Heart right ventricle (tissue), 16 donors: ENCODE measurements at regions not wholly inside any gene's neighbourhood (a gene's known extent, or its start where the extent isn't known, plus 50 kb on each side); places are given as distances from the start of the nearest gene placed in this dataset.

Experiments
- ATAC-seq, 8 donors: fragments of 200-7000 bp; cut with Tn5 transposase; one replicate each; pipeline ENCODE4 v1.9.1; 2020; ENCODE audit warnings: mild to moderate bottlenecking in 8 of 8, moderate library complexity in 8 of 8, moderate number of reproducible peaks in 1 of 8
- DNase-seq, 2 donors: peaks; one replicate each; pipeline ENCODE4 v3.0.0-alpha.2; 2020
- H3K27ac ChIP-seq, 10 donors: fragments of 200-600 bp; sonication (generic) in 2 of 10; one replicate each; pipeline versions ENCODE4 v1.5.0 to v1.8.0; 2020 to 2022; ENCODE audit warnings: mild to moderate bottlenecking in 3 of 10
- H3K27me3 ChIP-seq, 7 donors: fragments of 200-600 bp; one replicate each; pipeline ENCODE4 v1.8.0; 2021 to 2022; ENCODE audit warnings: mild to moderate bottlenecking in 2 of 7
- H3K36me3 ChIP-seq, 9 donors: fragments of 200-600 bp; sonication (generic) in 1 of 9; one replicate each; pipeline versions ENCODE4 v1.5.0 to v1.8.0; 2020 to 2022; ENCODE audit warnings: mild to moderate bottlenecking in 2 of 9
- H3K4me1 ChIP-seq, 9 donors: fragments of 200-600 bp; sonication (generic) in 1 of 9; one replicate each; pipeline versions ENCODE4 v1.5.0 to v1.8.0; 2020 to 2022; ENCODE audit warnings: mild to moderate bottlenecking in 4 of 9
- H3K4me3 ChIP-seq, 10 donors: fragments of 200-600 bp; sonication (generic) in 2 of 10; one replicate each; pipeline versions ENCODE4 v1.5.0 to v1.8.0; 2020 to 2022; ENCODE audit warnings: mild to moderate bottlenecking in 7 of 10, moderate library complexity in 2 of 10
- H3K9me3 ChIP-seq, 11 donors: fragments of 200-600 bp in 10 of 11; sonication (generic) in 2 of 11; one replicate each; pipeline versions ENCODE4 v1.5.0 to v1.8.0; 2013 to 2022; ENCODE audit warnings: mild to moderate bottlenecking in 2 of 11, control low read depth in 1 of 11, moderate library complexity in 1 of 11
- CTCF ChIP-seq, 9 donors: fragments of 200-600 bp; sonication (generic) in 2 of 9; IDR thresholded peaks; one replicate each; pipeline versions ENCODE4 v1.5.0 to v1.8.0; 2021 to 2022; ENCODE audit warnings: antibody characterized with exemption in 9 of 9, mild to moderate bottlenecking in 5 of 9, moderate library complexity in 1 of 9
- WGBS, 2 donors: extraction: QIAGEN DNeasy Blood & Tissue Kit; methylation state at CpG; one replicate each; pipeline ENCODE4 v1.1.7; 2013; ENCODE audit warnings: inconsistent platforms in 1 of 2; 5-methylcytosine and 5-hydroxymethylcytosine counted together
- intact Hi-C, 10 donors: fragments of 100-400 bp; cut with DNase I; formaldehyde crosslinking; loops; one replicate each; pipeline versions ENCODE4 v1.11.1 to v1.14.2; 2022
- donor health status: Arrhythmogenic right ventricular cardiomyopathy.
- donor health status: ischemic (EF 13 %, LVEDD 7.1; RV severe dilation, severe dysfunction).
- donor health status: healthy with polysubstance abuse.
- donor health status: DM: no; HTN: yes; CAD: no.
- donor health status: DM: no; HTN: no; CAD: no.
- donor health status: ischemic (EF 25% LVEDD 6.9; RV normal size, moderate dysfunction).
- donor health status: ischemic (EF 25% LVEDD 5.7; RV mildly dilated, moderate dysfunction).
- donor health status: healthy.
- donor health status: DM: yes; HTN: yes; CAD: no.
- donor health status: Ischemic cardiomyopathy.
- donor health status: ischemic (EF 35%, LVEDD 5.7; RV mildly dilated, moderate dysfunction).
- donor health status: nonischemic (EF 11% LVEDD 7.7; RV severe dilation, severe dysfunction).
- donor health status: DM: yes; HTN: yes; CAD: no.
- donor health status: PGD.
- donor health status: ischemic (EF 29% LVEDD 5.4; RV normal size, mild dysfunction).
- donor health status: nonischemic (EF 23%, LVEDD 6.1; RV moderate dilation, normal function).

DNA sequence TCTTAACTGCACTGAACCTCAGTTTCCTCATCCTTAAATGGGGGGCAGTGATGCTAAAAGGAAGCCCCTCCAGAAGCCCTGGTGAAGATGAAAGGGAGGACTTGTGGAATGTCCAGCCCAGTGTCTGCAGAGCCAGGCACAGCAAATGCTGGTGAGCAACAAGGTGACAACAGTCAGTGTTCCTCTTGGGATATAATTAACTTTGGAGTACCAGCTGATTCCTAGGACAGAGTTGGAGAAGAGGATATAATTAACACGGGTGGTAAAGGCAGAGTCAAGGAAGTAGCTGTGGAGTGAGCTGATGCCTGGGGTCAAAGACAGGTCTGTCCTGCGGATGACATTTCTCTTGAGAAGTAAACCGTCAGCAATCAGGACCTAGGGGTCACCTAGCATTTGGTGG lies 60.7 kb upstream of the MRPS6 start:
- Histone ChIP-seq H3K4me1 (no peaks in the 10 kb centered on the region), H3K27ac (no peak overlapping the region), H3K9me3 (peaks cover 0 to 69% (median 4%) of the 10 kb centered on the region in 11 donors), H3K27me3 (no peaks in the 10 kb centered on the region), H3K36me3 (no peaks in the 10 kb centered on the region), H3K4me3 (no peak overlapping the region)
- DNase-seq = no peak
- intact Hi-C loops = no loop called here
- TF ChIP-seq CTCF (IDR thresholded peaks at IDR 0.05) = no peak
- ATAC-seq = peak in 2 of 8 donors; percentile 50 to 75
- WGBS, 2 donors = 41 to 57% methylated on average over 3 of the region's 3 CpGs

DNA sequence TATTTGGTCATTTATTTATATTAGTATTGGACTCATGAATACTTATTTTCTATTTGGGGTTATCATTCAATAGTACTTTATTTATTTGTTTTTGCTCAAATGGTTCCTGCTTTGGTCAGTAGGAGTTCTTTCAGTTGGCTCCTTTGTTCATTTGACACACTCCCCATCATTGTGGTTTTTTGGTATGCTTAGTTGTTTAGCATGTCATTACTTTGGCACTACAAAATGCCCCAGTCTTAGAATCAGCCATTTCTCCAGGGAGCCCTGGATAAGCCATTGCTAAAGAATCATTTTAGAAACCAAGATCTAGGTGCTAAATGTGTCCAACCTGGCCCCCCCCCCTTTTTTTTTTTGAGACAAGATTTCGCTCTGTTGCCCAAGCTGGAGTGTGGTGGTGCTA lies 61.7 kb upstream of the MRPS6 start:
- intact Hi-C loops = no loop called here
- H3K4me3 ChIP-seq = no peak overlapping the region
- no peak for TF ChIP-seq CTCF (IDR thresholded peaks at IDR 0.05)
- no peaks in the 10 kb centered on the region for H3K4me1 ChIP-seq
- no peaks in the 10 kb centered on the region for H3K27me3 ChIP-seq
- WGBS, 2 donors = 89 to 92% methylated on average over 1 of the region's 1 CpG
- no peak for DNase-seq
- no peak overlapping the region for H3K27ac ChIP-seq
- H3K9me3 ChIP-seq = peaks cover 0 to 63% (median 4%) of the 10 kb centered on the region in 11 donors
- no peaks in the 10 kb centered on the region for H3K36me3 ChIP-seq
- no peak for ATAC-seq

GRCh38 chr21:34009193-34009592 lies 64.2 kb upstream of the MRPS6 start:
- Histone ChIP-seq H3K27me3 (no peaks in the 10 kb centered on the region), H3K9me3 (peaks cover 0 to 57% (median 4%) of the 10 kb centered on the region in 11 donors), H3K36me3 (no peaks in the 10 kb centered on the region), H3K4me3 (no peak overlapping the region), H3K27ac (no peak overlapping the region), H3K4me1 (peaks cover 0 to 12% (median 7%) of the 10 kb centered on the region in 9 donors)
- intact Hi-C loops = loop anchor here in 1 of 10 donors (10.0 kb wide), 1 partner anchor 76 kb away; no protein-coding TSS in a partner anchor
- WGBS, 2 donors = 79 to 87% methylated on average over 3 of the region's 3 CpGs
- ATAC-seq (no peak), DNase-seq (no peak)
- no peak for TF ChIP-seq CTCF (IDR thresholded peaks at IDR 0.05)

DNA sequence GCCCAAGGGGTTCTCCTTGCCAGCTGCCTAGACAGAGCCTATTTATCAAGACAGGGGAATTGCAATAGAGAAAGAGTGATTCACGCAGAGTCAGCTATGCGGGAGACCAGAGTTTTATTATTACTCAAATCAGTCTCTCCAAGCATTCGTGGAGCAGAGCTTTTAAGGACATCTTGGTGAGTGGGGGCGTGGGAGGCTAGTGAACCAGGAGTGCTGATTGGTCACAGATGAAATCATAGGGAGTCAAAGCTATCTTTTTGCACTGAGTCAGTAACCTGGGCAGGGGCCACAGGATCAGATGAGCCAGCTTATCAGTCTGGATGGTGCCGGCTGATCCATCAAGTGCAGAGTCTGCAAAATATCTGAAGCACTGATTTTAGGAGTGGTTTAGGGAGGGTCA lies 64.8 kb upstream of the MRPS6 start:
- Histone ChIP-seq H3K4me3 (no peak overlapping the region), H3K27me3 (no peaks in the 10 kb centered on the region), H3K36me3 (no peaks in the 10 kb centered on the region), H3K27ac (no peak overlapping the region), H3K4me1 (peaks cover 0 to 13% (median 7%) of the 10 kb centered on the region in 9 donors), H3K9me3 (peaks cover 0 to 57% (median 4%) of the 10 kb centered on the region in 11 donors)
- no peak for ATAC-seq
- intact Hi-C loops = loop anchor here in 1 of 10 donors (10.0 kb wide), 1 partner anchor 76 kb away; no protein-coding TSS in a partner anchor
- no peak for TF ChIP-seq CTCF (IDR thresholded peaks at IDR 0.05)
- no peak for DNase-seq
- WGBS, 2 donors = 75 to 79% methylated on average over 5 of the region's 5 CpGs
